Mammary epithelial cell (primary cell): ENCODE measurements at regions not wholly inside any gene's neighbourhood (a gene's known extent, or its start where the extent isn't known, plus 50 kb on each side); places are given as distances from the start of the nearest gene placed in this dataset.

Experiments
- EZH2 ChIP-seq: IDR thresholded peaks from 2 replicates; pipeline ENCODE4 v1.6.1; 2012; ENCODE audit warnings: low read length, inconsistent platforms, borderline replicate concordance
- TF ChIP-seq, protein P1 (sequence below), 2 donors: IDR thresholded peaks in 1 of 2; conservative IDR thresholded peaks in 1 of 2; 2 replicates each; pipeline ENCODE4 v1.5.1; 2011 to 2012; ENCODE audit warnings: inconsistent platforms in 2 of 2, low read length in 2 of 2, mild to moderate bottlenecking in 2 of 2, control low read depth in 1 of 2, low read depth in 1 of 2; ENCODE audit not compliant: insufficient read depth in 1 of 2; ENCODE audit errors: extremely low read depth in 1 of 2

DNA sequence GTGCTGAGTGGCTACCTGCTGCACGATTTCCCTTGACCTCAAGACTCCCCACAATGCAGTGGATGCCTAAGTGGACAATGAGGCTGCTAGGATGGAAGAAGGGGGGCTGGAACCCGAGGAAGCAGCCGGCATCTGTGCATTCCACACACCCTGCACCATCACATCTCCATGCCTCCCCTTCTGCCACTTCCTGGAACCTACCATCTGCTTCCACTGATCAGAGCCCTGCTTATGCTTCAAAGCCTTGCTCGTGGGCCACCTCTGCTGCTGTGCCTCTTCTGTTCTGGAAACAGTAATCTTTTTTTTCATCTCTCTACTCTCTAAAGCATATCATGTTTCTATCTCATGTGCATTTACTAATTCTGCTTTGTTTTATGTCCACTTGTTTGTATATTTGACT lies 66.2 kb upstream of the WDR26 start:
- TF ChIP-seq, protein P1, sequence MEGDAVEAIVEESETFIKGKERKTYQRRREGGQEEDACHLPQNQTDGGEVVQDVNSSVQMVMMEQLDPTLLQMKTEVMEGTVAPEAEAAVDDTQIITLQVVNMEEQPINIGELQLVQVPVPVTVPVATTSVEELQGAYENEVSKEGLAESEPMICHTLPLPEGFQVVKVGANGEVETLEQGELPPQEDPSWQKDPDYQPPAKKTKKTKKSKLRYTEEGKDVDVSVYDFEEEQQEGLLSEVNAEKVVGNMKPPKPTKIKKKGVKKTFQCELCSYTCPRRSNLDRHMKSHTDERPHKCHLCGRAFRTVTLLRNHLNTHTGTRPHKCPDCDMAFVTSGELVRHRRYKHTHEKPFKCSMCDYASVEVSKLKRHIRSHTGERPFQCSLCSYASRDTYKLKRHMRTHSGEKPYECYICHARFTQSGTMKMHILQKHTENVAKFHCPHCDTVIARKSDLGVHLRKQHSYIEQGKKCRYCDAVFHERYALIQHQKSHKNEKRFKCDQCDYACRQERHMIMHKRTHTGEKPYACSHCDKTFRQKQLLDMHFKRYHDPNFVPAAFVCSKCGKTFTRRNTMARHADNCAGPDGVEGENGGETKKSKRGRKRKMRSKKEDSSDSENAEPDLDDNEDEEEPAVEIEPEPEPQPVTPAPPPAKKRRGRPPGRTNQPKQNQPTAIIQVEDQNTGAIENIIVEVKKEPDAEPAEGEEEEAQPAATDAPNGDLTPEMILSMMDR (conservative IDR thresholded peaks at IDR 0.05 in 1 of 2, IDR thresholded peaks at IDR 0.05 in 1 of 2; ENCODE audit: extremely low read depth in 1 of 2, insufficient read depth in 1 of 2, low read depth in 1 of 2, low read length in 2 of 2): no peak
- TF ChIP-seq EZH2: no peak
